ENCODE measurements at regions not wholly inside any gene's neighbourhood (a gene's known extent, or its start where the extent isn't known, plus 50 kb on each side); places are given as distances from the start of the nearest gene placed in this dataset.
A peak's percentile ranks its signal among the peaks of the same experiment; 100 is the strongest.

GRCh38 chr12:58533652-58534051 is 386.7 kb downstream of the LRIG3 start:
- Histone ChIP-seq H3K4me3 (ENCODE audit: low read depth, low read length) (no peak overlapping the region), H3K79me2 (ENCODE audit: control insufficient read depth, insufficient read depth, low read length, unreplicated experiment) (no peaks in the 10 kb centered on the region), H3K27ac (ENCODE audit: low read depth, low read length) (no peak overlapping the region), H3K4me1 (ENCODE audit: control insufficient read depth, insufficient read depth, low read length, unreplicated experiment) (peaks cover 46% of the 10 kb centered on the region), H2AFZ (ENCODE audit: low read length, unreplicated experiment) (peak overlapping the region; percentile 4), H3K36me3 (ENCODE audit: insufficient read depth, low read length) (no peaks in the 10 kb centered on the region), H3K27me3 (ENCODE audit: insufficient read depth, low read length) (no peaks in the 10 kb centered on the region)

DNA sequence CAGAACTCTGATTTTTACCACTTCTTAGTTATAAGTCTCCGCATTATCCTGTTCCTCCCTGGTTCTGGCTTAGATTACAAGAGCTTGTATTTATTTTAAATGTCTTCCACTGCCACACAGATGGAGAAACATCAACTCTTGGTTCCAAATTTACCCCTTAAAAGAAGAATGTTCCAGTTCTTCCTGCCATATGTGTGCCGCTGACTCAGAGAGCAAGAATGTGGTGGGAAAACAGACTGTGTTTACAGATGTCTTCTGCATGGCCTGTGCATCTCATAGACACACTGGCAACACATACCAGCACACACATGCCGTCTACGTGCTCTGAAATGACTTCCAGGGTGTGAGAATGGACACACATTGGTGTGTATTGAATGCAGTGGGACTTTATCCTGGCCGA is 383.0 kb downstream of the LRIG3 start:
- Histone ChIP-seq H3K79me2 (ENCODE audit: control insufficient read depth, insufficient read depth, low read length, unreplicated experiment) (no peaks in the 10 kb centered on the region), H2AFZ (ENCODE audit: low read length, unreplicated experiment) (peak overlapping the region; percentile 4), H3K27ac (ENCODE audit: low read depth, low read length) (peak overlapping the region; percentile 34), H3K4me3 (ENCODE audit: low read depth, low read length) (no peak overlapping the region), H3K4me1 (ENCODE audit: control insufficient read depth, insufficient read depth, low read length, unreplicated experiment) (peaks cover 44% of the 10 kb centered on the region), H3K36me3 (ENCODE audit: insufficient read depth, low read length) (no peaks in the 10 kb centered on the region), H3K27me3 (ENCODE audit: insufficient read depth, low read length) (no peaks in the 10 kb centered on the region)

DNA sequence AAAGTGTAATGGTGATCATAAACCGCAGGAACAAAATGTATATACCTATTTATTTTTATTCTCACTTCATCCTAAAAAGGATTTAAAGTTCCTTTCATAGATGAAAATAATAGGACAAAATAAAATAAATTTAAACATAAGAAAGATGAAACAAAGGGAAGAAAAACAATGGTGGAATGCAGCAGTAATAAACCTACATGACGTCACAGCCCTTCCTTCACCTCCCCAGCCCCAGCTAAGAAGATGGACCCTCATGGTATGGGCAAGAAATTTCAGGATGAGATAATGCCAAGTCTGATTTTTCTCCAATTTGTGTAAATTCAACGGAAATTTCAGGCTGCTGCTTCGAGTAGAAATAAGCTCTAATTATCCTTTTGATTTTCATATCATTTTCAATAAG is 381.0 kb downstream of the LRIG3 start:
- Histone ChIP-seq H2AFZ (ENCODE audit: low read length, unreplicated experiment) (no peak overlapping the region), H3K27ac (ENCODE audit: low read depth, low read length) (no peak overlapping the region), H3K27me3 (ENCODE audit: insufficient read depth, low read length) (no peaks in the 10 kb centered on the region), H3K4me3 (ENCODE audit: low read depth, low read length) (no peak overlapping the region), H3K79me2 (ENCODE audit: control insufficient read depth, insufficient read depth, low read length, unreplicated experiment) (no peaks in the 10 kb centered on the region), H3K4me1 (ENCODE audit: control insufficient read depth, insufficient read depth, low read length, unreplicated experiment) (peaks cover 45% of the 10 kb centered on the region), H3K36me3 (ENCODE audit: insufficient read depth, low read length) (no peaks in the 10 kb centered on the region)

GRCh38 chr12:58540480-58541299 is 379.6 kb downstream of the LRIG3 start:
- no peaks in the 10 kb centered on the region for H3K36me3 ChIP-seq (ENCODE audit: insufficient read depth, low read length)
- peaks cover 45% of the 10 kb centered on the region for H3K4me1 ChIP-seq (ENCODE audit: control insufficient read depth, insufficient read depth, low read length, unreplicated experiment)
- peak overlapping the region; percentile 7 for H3K27ac ChIP-seq (ENCODE audit: low read depth, low read length)

DNA sequence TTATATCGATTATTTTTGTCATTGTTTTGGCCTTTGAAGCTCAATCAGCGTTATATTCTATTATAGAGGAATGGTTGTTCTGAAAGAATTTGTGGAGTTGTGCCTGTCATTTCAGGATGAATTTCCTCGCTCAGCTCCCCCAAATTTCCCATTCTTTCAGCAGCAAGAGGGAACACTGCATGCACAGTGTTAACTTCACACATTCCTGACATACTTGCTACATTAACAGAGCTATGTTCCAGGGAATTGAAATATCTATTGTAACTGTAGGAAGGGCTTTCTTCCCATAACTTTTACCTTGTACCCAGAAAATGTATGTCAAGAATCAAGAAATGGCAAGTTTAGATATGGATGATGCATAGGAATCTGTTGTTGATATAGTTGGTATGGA is 379.0 kb downstream of the LRIG3 start:
- Histone ChIP-seq H3K27ac (ENCODE audit: low read depth, low read length) (peak overlapping the region; percentile 7), H3K36me3 (ENCODE audit: insufficient read depth, low read length) (no peaks in the 10 kb centered on the region), H2AFZ (ENCODE audit: low read length, unreplicated experiment) (peak overlapping the region; percentile 3), H3K4me3 (ENCODE audit: low read depth, low read length) (no peak overlapping the region), H3K79me2 (ENCODE audit: control insufficient read depth, insufficient read depth, low read length, unreplicated experiment) (no peaks in the 10 kb centered on the region), H3K4me1 (ENCODE audit: control insufficient read depth, insufficient read depth, low read length, unreplicated experiment) (peaks cover 44% of the 10 kb centered on the region), H3K27me3 (ENCODE audit: insufficient read depth, low read length) (no peaks in the 10 kb centered on the region)

More at GRCh38 chr12:58540480-58541299, 379.6 kb downstream of the LRIG3 start:
- Histone ChIP-seq H3K4me3 (ENCODE audit: low read depth, low read length) (no peak overlapping the region), H3K27me3 (ENCODE audit: insufficient read depth, low read length) (no peaks in the 10 kb centered on the region), H2AFZ (ENCODE audit: low read length, unreplicated experiment) (peak overlapping the region; percentile 3), H3K79me2 (ENCODE audit: control insufficient read depth, insufficient read depth, low read length, unreplicated experiment) (no peaks in the 10 kb centered on the region)

- Histone ChIP-seq H3K27me3 (ENCODE audit: insufficient read depth, low read length) (no peaks in the 10 kb centered on the region), H3K4me1 (ENCODE audit: control insufficient read depth, insufficient read depth, low read length, unreplicated experiment) (peaks cover 26% of the 10 kb centered on the region), H3K4me3 (ENCODE audit: low read depth, low read length) (no peak overlapping the region), H2AFZ (ENCODE audit: low read length, unreplicated experiment) (no peak overlapping the region), H3K27ac (ENCODE audit: low read depth, low read length) (no peak overlapping the region), H3K36me3 (ENCODE audit: insufficient read depth, low read length) (no peaks in the 10 kb centered on the region), H3K79me2 (ENCODE audit: control insufficient read depth, insufficient read depth, low read length, unreplicated experiment) (no peaks in the 10 kb centered on the region)
Observed at GRCh38 chr12:58544281-58544680, 376.0 kb downstream of the LRIG3 start.

DNA sequence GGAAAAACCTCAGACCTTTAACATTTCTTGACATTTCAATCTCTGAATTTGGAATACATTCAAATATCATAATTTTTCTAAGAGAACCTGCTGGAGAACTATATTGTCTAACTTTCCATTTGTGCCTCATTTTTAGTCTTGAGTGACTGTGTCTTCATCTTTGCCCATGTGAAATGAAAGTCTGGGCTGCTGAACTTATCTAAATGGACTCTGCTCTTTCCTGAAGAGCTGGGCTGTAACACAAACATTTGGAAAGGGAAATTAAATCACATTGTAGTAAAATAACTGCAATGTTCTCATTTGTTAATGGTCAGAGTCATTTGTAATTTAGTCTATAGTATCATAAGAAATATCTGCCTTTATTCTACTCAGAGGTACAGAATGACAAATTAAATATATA is 373.1 kb downstream of the LRIG3 start:
- H3K4me1 ChIP-seq (ENCODE audit: control insufficient read depth, insufficient read depth, low read length, unreplicated experiment), result peaks cover 1% of the 10 kb centered on the region
- H3K36me3 ChIP-seq (ENCODE audit: insufficient read depth, low read length), result no peaks in the 10 kb centered on the region
- no peak overlapping the region for H3K4me3 ChIP-seq (ENCODE audit: low read depth, low read length)
- H2AFZ ChIP-seq (ENCODE audit: low read length, unreplicated experiment), result no peak overlapping the region
- H3K27me3 ChIP-seq (ENCODE audit: insufficient read depth, low read length), result no peaks in the 10 kb centered on the region
- no peaks in the 10 kb centered on the region for H3K79me2 ChIP-seq (ENCODE audit: control insufficient read depth, insufficient read depth, low read length, unreplicated experiment)
- no peak overlapping the region for H3K27ac ChIP-seq (ENCODE audit: low read depth, low read length)

DNA sequence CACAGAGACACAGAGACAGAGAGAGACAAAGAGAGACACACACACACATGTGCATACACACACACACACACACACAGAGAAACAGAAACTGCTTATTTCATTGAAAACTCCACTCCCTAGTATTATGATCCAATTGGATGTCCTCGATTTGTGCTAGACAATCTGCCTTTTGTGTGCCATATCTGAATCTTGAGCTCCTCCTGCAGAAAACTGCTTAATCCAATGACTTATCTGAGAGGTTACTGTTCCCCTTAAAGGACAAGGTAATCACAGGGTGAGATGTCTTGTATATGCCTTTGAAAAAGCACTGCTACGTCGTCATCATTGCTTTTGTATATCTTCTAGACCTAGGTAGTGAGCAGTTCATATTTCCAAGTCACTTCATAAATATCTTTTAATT is 371.5 kb downstream of the LRIG3 start:
- Histone ChIP-seq H3K4me3 (ENCODE audit: low read depth, low read length) (no peak overlapping the region), H3K27ac (ENCODE audit: low read depth, low read length) (no peak overlapping the region), H3K4me1 (ENCODE audit: control insufficient read depth, insufficient read depth, low read length, unreplicated experiment) (no peaks in the 10 kb centered on the region), H3K79me2 (ENCODE audit: control insufficient read depth, insufficient read depth, low read length, unreplicated experiment) (no peaks in the 10 kb centered on the region), H3K27me3 (ENCODE audit: insufficient read depth, low read length) (no peaks in the 10 kb centered on the region), H2AFZ (ENCODE audit: low read length, unreplicated experiment) (no peak overlapping the region), H3K36me3 (ENCODE audit: insufficient read depth, low read length) (no peaks in the 10 kb centered on the region)

DNA sequence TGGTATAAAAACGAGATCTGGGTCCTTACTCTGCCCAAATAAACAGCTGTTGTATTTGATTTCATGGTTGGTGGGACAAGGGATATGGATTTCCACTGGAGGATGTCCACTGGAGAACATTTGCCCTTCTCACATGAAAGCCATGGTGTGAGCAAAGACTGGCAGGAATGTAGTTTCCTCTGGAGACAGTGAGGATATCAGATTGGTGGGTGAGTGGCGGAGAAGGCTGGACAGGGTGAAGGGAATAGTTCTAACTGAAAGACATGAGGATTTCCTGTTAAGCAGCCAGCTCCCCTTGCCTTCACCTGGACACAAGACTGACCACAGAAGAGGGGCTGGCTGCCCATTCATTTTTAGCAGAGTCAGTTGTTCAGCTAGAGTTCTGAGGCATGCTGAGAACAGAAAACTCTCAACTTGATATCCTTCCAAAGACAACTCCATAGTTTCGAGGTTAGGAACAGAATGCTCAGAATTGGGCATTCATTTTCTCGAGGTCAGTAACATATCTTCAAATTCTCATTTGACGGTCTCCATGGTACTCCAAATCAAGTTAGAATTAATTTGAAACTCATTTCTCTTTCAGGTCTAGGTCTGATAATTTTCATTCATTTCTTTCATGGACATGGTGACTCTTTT is 365.7 kb downstream of the LRIG3 start:
- no peak overlapping the region for H3K27ac ChIP-seq (ENCODE audit: low read depth, low read length)
- peaks cover 16% of the 10 kb centered on the region for H3K4me1 ChIP-seq (ENCODE audit: control insufficient read depth, insufficient read depth, low read length, unreplicated experiment)
- no peaks in the 10 kb centered on the region for H3K27me3 ChIP-seq (ENCODE audit: insufficient read depth, low read length)
- no peaks in the 10 kb centered on the region for H3K79me2 ChIP-seq (ENCODE audit: control insufficient read depth, insufficient read depth, low read length, unreplicated experiment)
- no peak overlapping the region for H2AFZ ChIP-seq (ENCODE audit: low read length, unreplicated experiment)
- no peak overlapping the region for H3K4me3 ChIP-seq (ENCODE audit: low read depth, low read length)
- H3K36me3 ChIP-seq (ENCODE audit: insufficient read depth, low read length), result no peaks in the 10 kb centered on the region

DNA sequence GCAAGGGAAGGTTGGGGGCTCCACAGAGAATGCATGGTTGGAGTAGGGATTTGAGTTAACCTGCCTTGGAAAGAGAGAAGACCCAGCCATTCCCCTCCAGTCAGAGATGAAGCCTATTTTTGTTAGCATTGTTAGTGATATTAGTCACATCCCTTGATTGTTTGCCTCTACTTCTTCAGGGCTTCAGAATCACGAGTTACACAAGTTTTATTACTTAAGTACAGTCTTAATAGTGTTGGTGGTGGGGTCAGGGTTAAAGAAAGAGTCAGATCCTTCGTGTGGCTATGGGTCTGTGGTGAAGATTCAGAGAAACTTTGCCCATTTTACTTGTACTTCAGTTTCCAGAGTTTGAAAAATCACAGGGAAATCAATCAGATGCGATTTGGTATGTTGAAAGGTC is 363.1 kb downstream of the LRIG3 start:
- Histone ChIP-seq H3K27me3 (ENCODE audit: insufficient read depth, low read length) (no peaks in the 10 kb centered on the region), H3K4me3 (ENCODE audit: low read depth, low read length) (peak overlapping the region; percentile 48; the same call in 1 of the 2 replicates), H3K36me3 (ENCODE audit: insufficient read depth, low read length) (no peaks in the 10 kb centered on the region), H3K79me2 (ENCODE audit: control insufficient read depth, insufficient read depth, low read length, unreplicated experiment) (no peaks in the 10 kb centered on the region), H3K4me1 (ENCODE audit: control insufficient read depth, insufficient read depth, low read length, unreplicated experiment) (peaks cover 16% of the 10 kb centered on the region), H2AFZ (ENCODE audit: low read length, unreplicated experiment) (peak overlapping the region; percentile 75), H3K27ac (ENCODE audit: low read depth, low read length) (peak overlapping the region; percentile 86)

DNA sequence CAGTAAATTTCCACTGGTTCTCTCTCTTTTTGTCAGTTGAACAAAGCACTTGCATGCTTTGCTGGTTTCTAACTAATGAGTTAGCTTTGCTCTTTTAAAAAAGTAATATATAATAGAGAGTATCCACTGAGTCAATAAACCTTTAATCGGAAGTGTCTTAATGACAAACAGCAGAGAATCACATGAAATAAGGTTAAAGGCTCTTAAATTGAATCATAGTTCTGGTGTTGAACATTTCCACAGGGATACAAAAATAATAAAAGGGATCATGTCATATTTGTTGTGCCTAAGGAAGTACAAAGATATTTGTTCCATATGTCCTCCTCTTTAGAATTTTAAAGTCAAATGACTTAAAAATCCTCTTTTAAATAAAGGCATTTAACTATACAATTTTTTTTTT is 362.6 kb downstream of the LRIG3 start:
- Histone ChIP-seq H3K79me2 (ENCODE audit: control insufficient read depth, insufficient read depth, low read length, unreplicated experiment) (no peaks in the 10 kb centered on the region), H2AFZ (ENCODE audit: low read length, unreplicated experiment) (peak overlapping the region; percentile 75), H3K4me3 (ENCODE audit: low read depth, low read length) (peak overlapping the region; percentile 48; the same call in 1 of the 2 replicates), H3K27ac (ENCODE audit: low read depth, low read length) (peak overlapping the region; percentile 86), H3K27me3 (ENCODE audit: insufficient read depth, low read length) (no peaks in the 10 kb centered on the region), H3K36me3 (ENCODE audit: insufficient read depth, low read length) (no peaks in the 10 kb centered on the region), H3K4me1 (ENCODE audit: control insufficient read depth, insufficient read depth, low read length, unreplicated experiment) (peaks cover 16% of the 10 kb centered on the region)
